A549 (cell line): ENCODE measurements at regions not wholly inside any gene's neighbourhood (a gene's known extent, or its start where the extent isn't known, plus 50 kb on each side); places are given as distances from the start of the nearest gene placed in this dataset.

Experiments used
- ATAC-seq, 2 experiments: fragments of 200-7000 bp in 1 of 2; fragments of >200 bp in 1 of 2; cut with Nextera tagmentation in 1 of 2; cut with Tn5 transposase in 1 of 2; 3 replicates each; pipeline versions ENCODE4 v1.8.0 to v1.9.1; 2018 to 2020; ENCODE audit warnings: mild to moderate bottlenecking in 1 of 2, moderate library complexity in 1 of 2
- CTCF ChIA-PET: fragments of 300-600 bp; sonication (Branson Sonifier 250); formaldehyde crosslinking; extraction: SDS; loops from one replicate; lab custom pipeline; 2021; ENCODE audit warnings: antibody characterized with exemption, inconsistent platforms; lab: Yijun Ruan, JAX
- POLR2A ChIA-PET: fragments of 350-600 bp; formaldehyde crosslinking; extraction: SDS; loops from one replicate; lab custom pipeline; 2021; ENCODE audit warnings: antibody characterized with exemption, inconsistent platforms; lab: Yijun Ruan, JAX
- DNase-seq, 2 experiments: peaks; one replicate each; pipeline versions ENCODE4 v3.0.0 to v3.0.0-alpha.2; 2011 to 2016; ENCODE audit warnings: low read depth in 1 of 2, low spot score in 1 of 2
- FAIRE-seq: peaks from 2 replicates; lab custom pipeline; 2011; peaks lifted over from hg19 to GRCh38; lab: Jason Lieb, UNC
- H3K27ac ChIP-seq, 2 experiments: fragments of >200 bp; sonication (Bioruptor Twin); formaldehyde crosslinking; 3 replicates each; pipeline ENCODE4 v1.5.1; 2016 to 2017
- H3K4me1 ChIP-seq: fragments of >200 bp; sonication (Bioruptor Twin); formaldehyde crosslinking; 3 replicates; pipeline ENCODE4 v1.6.1; 2016
- H3K4me2 ChIP-seq: fragments of >200 bp; sonication (Bioruptor Twin); formaldehyde crosslinking; 3 replicates; pipeline ENCODE4 v1.6.1; 2016
- H3K4me3 ChIP-seq: fragments of >200 bp; sonication (Bioruptor Twin); formaldehyde crosslinking; 3 replicates; pipeline ENCODE4 v1.5.1; 2016
- H3K9me3 ChIP-seq: fragments of >200 bp; sonication (Bioruptor Twin); formaldehyde crosslinking; 3 replicates; pipeline ENCODE4 v1.6.1; 2016
- EHF ChIP-seq: fragments of 250-450 bp; sonication (Bioruptor Pico); IDR thresholded peaks from 2 replicates; pipeline ENCODE4 v1.5.0; 2020; ENCODE audit warnings: mild to moderate bottlenecking
- EP300 ChIP-seq, 2 experiments: fragments of >200 bp; sonication (Bioruptor Twin); formaldehyde crosslinking; IDR thresholded peaks; 2 replicates in 1 of 2; 3 replicates in 1 of 2; pipeline ENCODE4 v1.6.1; 2016 to 2017
- GATA3 ChIP-seq: IDR thresholded peaks from 2 replicates; pipeline ENCODE4 v1.6.1; 2012; ENCODE audit warnings: borderline replicate concordance
- HOXA7 ChIP-seq: fragments of 250-450 bp; sonication (Bioruptor Pico); IDR thresholded peaks from 2 replicates; pipeline ENCODE4 v1.5.0; 2020; ENCODE audit warnings: mild to moderate bottlenecking, moderate library complexity
- HOXB5 ChIP-seq: fragments of 250-450 bp; sonication (Bioruptor Pico); IDR thresholded peaks from 2 replicates; pipeline ENCODE4 v1.5.0; 2020; ENCODE audit warnings: mild to moderate bottlenecking, moderate library complexity
- JUNB ChIP-seq: fragments of >200 bp; sonication (Bioruptor Twin); formaldehyde crosslinking; IDR thresholded peaks from 2 replicates; pipeline ENCODE4 v1.6.1; 2016
- KDM1A ChIP-seq: fragments of 200-600 bp; sonication (generic); IDR thresholded peaks from 2 replicates; pipeline ENCODE4 v1.6.1; 2016; ENCODE audit warnings: low read depth, mild to moderate bottlenecking
- MAZ ChIP-seq: fragments of 150-350 bp; IDR thresholded peaks from 2 replicates; pipeline ENCODE4 v1.6.1; 2014; ENCODE audit warnings: antibody characterized with exemption, low read depth, low read length, borderline replicate concordance
- NFE2L2 ChIP-seq: fragments of 150-350 bp; conservative IDR thresholded peaks from 2 replicates; pipeline ENCODE4 v1.6.1; 2014; ENCODE audit warnings: low read length
- NPAS2 ChIP-seq: fragments of 250-450 bp; sonication (Bioruptor Pico); IDR thresholded peaks from 2 replicates; pipeline ENCODE4 v1.8.0; 2022; ENCODE audit warnings: mild to moderate bottlenecking, moderate library complexity, borderline replicate concordance
- POLR2A ChIP-seq: IDR thresholded peaks from 2 replicates; pipeline ENCODE4 v1.6.1; 2012; ENCODE audit warnings: mild to moderate bottlenecking, low read length
- RAD21 ChIP-seq, 2 experiments: fragments of >200 bp in 1 of 2; sonication (Bioruptor Twin) in 1 of 2; formaldehyde crosslinking in 1 of 2; IDR thresholded peaks in 1 of 2; conservative IDR thresholded peaks in 1 of 2; 2 replicates in 1 of 2; 3 replicates in 1 of 2; pipeline ENCODE4 v1.6.1; 2012 to 2018; ENCODE audit warnings: inconsistent platforms in 1 of 2
- RARB ChIP-seq: fragments of 250-450 bp; sonication (Bioruptor Pico); IDR thresholded peaks from 2 replicates; pipeline ENCODE4 v1.8.0; 2021; ENCODE audit warnings: mild to moderate bottlenecking, moderate library complexity
- RFX5 ChIP-seq: fragments of 450-650 bp; IDR thresholded peaks from 2 replicates; pipeline ENCODE4 v1.7.1; 2014; ENCODE audit warnings: antibody characterized with exemption, mild to moderate bottlenecking, moderate library complexity
- SREBF2 ChIP-seq: fragments of 450-650 bp; IDR thresholded peaks from 2 replicates; pipeline ENCODE4 v1.6.1; 2014; ENCODE audit warnings: mild to moderate bottlenecking, moderate library complexity
- ZFP36 ChIP-seq: fragments of 450-650 bp; IDR thresholded peaks from 2 replicates; pipeline ENCODE4 v1.6.1; 2014; ENCODE audit warnings: borderline replicate concordance; ENCODE audit not compliant: partially characterized antibody
- ZNF302 ChIP-seq: fragments of 250-450 bp; sonication (Bioruptor Pico); IDR thresholded peaks from 2 replicates; pipeline ENCODE4 v1.9.0; 2021; ENCODE audit warnings: inconsistent platforms, mild to moderate bottlenecking, moderate library complexity
- ZSCAN20 ChIP-seq: fragments of 250-450 bp; sonication (Bioruptor Pico); IDR thresholded peaks from 2 replicates; pipeline ENCODE4 v1.8.0; 2022; ENCODE audit warnings: mild to moderate bottlenecking, moderate library complexity
- WGBS: methylation state at CpG from one replicate; pipeline ENCODE4 v1.1.6; 2017; ENCODE audit errors: missing lambda C conversion rate; 5-methylcytosine and 5-hydroxymethylcytosine counted together
- TF ChIP-seq, protein P1 (sequence below): IDR thresholded peaks from 2 replicates; pipeline ENCODE4 v1.6.1; 2012; ENCODE audit warnings: low read depth, borderline replicate concordance
- TF ChIP-seq, protein P2 (sequence below): fragments of >200 bp; sonication (Bioruptor Twin); formaldehyde crosslinking; IDR thresholded peaks from 3 replicates; pipeline ENCODE4 v1.5.1; 2016
- TF ChIP-seq, protein P3 (sequence below): IDR thresholded peaks from 2 replicates; pipeline ENCODE4 v1.6.1; 2012
- TF ChIP-seq, protein P4 (sequence below): fragments of 250-450 bp; sonication (Bioruptor Pico); IDR thresholded peaks from 2 replicates; pipeline ENCODE4 v1.5.0; 2020; ENCODE audit warnings: low read depth, mild to moderate bottlenecking, moderate library complexity
- TF ChIP-seq, protein P5 (sequence below): fragments of >200 bp; sonication (Bioruptor Twin); formaldehyde crosslinking; IDR thresholded peaks from 3 replicates; pipeline ENCODE4 v1.6.1; 2016

DNA sequence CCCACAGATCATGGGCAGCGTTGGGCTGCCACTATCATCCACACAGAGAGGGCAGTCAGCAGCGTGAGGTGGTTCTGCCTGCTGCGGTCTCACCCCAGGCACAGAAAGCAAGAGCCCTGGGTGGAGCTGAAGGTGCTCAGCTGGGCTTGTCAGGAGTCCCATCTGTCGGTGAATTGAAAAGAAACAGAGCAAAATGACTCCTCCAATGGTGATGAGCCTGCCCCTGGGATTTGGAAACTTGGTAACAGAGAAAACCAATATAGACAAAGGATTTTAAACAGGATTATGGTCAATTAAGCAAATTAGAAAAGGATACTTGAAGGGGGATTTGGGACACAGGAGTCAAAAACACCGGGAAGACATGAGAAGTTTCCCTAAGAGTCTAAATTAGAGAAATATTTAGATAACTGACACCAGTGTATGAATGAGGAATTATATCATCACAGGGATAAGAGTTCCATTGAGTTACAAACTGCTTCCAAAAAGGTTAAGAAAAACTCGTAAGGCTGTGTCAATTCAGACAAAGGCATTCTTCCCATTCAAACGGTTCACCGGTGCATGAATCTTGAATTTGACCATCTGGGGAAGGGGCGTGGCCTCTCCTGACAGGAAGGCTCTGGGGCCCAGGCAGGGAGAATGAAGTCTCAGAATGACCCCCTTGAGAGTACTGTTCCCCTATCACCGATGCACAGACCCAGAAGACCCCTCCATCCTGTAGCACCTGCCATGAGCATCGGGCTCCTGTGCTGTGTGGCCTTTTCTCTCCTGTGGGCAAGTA is 70.0 kb upstream of the PRSS58 start:
- Histone ChIP-seq H3K9me3 (no peaks in the 10 kb centered on the region), H3K4me1 (no peaks in the 10 kb centered on the region), H3K27ac (no peak overlapping the region), H3K4me3 (no peak overlapping the region), H3K4me2 (no peak overlapping the region)
- WGBS, result 34% methylated on average over 11 of the region's 11 CpGs
- FAIRE-seq (no peak), DNase-seq (no peak), ATAC-seq (no peak)
- no peak for TF ChIP-seq SREBF2
- TF ChIP-seq POLR2A, result no peak
- no peak for TF ChIP-seq RFX5
- TF ChIP-seq RARB, result no peak
- TF ChIP-seq NPAS2 (CRISPR knock-in tag), result no peak
- no peak for TF ChIP-seq EP300 (IDR thresholded peaks at IDR 0.05)
- TF ChIP-seq HOXB5 (CRISPR knock-in tag), result no peak
- no peak for TF ChIP-seq ZNF302 (CRISPR knock-in tag)
- no peak for TF ChIP-seq RAD21 (conservative IDR thresholded peaks at IDR 0.05 in 1 of 2, IDR thresholded peaks at IDR 0.05 in 1 of 2)
- no peak for TF ChIP-seq JUNB
- no peak for TF ChIP-seq NFE2L2
- TF ChIP-seq, protein P1, sequence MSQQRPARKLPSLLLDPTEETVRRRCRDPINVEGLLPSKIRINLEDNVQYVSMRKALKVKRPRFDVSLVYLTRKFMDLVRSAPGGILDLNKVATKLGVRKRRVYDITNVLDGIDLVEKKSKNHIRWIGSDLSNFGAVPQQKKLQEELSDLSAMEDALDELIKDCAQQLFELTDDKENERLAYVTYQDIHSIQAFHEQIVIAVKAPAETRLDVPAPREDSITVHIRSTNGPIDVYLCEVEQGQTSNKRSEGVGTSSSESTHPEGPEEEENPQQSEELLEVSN, result no peak
- no peak for TF ChIP-seq KDM1A
- TF ChIP-seq, protein P2, sequence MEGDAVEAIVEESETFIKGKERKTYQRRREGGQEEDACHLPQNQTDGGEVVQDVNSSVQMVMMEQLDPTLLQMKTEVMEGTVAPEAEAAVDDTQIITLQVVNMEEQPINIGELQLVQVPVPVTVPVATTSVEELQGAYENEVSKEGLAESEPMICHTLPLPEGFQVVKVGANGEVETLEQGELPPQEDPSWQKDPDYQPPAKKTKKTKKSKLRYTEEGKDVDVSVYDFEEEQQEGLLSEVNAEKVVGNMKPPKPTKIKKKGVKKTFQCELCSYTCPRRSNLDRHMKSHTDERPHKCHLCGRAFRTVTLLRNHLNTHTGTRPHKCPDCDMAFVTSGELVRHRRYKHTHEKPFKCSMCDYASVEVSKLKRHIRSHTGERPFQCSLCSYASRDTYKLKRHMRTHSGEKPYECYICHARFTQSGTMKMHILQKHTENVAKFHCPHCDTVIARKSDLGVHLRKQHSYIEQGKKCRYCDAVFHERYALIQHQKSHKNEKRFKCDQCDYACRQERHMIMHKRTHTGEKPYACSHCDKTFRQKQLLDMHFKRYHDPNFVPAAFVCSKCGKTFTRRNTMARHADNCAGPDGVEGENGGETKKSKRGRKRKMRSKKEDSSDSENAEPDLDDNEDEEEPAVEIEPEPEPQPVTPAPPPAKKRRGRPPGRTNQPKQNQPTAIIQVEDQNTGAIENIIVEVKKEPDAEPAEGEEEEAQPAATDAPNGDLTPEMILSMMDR, result no peak
- ChIA-PET CTCF (no interaction called here), POLR2A (no interaction called here)

DNA sequence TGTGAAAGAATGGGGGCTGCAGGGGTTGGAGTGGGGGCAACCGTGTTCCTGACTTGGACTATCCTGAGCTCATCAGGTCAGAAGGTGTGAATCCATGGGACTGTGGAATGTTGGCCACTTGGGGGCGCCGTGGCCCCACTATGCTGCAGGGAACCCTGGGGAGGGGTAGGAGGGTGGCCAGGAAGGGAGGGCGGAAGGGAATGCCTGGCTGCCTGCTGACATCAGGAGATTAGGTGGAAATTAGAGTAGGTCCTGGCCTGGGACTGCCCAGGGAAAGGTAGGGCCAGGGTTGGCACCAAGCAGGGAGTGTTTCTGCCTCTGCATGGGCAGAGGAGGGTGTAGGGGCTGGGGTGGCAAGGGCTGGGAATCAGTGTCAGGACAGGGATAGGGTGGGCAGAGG is 65.8 kb upstream of the PRSS58 start:
- ChIA-PET CTCF (no interaction called here), POLR2A (no interaction called here)
- Histone ChIP-seq H3K27ac (no peak overlapping the region), H3K4me1 (no peaks in the 10 kb centered on the region), H3K4me3 (no peak overlapping the region), H3K4me2 (no peak overlapping the region), H3K9me3 (no peaks in the 10 kb centered on the region)
- WGBS, result 0% methylated on average over 1 of the region's 4 CpGs
- FAIRE-seq (no peak), DNase-seq (peak; percentile 17 to 28), ATAC-seq (peak; percentile 74 to 87)
- TF ChIP-seq ZFP36 (no peak), RAD21 (conservative IDR thresholded peaks at IDR 0.05 in 1 of 2, IDR thresholded peaks at IDR 0.05 in 1 of 2) (peak in 1 of 2 experiments; percentile 35; a peak in 2 of 5 replicates)
- TF ChIP-seq, protein P2, result peak; percentile 17; the same call in 1 of the 3 replicates
- TF ChIP-seq, protein P3, sequence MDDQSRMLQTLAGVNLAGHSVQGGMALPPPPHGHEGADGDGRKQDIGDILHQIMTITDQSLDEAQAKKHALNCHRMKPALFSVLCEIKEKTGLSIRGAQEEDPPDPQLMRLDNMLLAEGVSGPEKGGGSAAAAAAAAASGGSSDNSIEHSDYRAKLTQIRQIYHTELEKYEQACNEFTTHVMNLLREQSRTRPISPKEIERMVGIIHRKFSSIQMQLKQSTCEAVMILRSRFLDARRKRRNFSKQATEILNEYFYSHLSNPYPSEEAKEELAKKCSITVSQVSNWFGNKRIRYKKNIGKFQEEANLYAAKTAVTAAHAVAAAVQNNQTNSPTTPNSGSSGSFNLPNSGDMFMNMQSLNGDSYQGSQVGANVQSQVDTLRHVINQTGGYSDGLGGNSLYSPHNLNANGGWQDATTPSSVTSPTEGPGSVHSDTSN, result no peak

DNA sequence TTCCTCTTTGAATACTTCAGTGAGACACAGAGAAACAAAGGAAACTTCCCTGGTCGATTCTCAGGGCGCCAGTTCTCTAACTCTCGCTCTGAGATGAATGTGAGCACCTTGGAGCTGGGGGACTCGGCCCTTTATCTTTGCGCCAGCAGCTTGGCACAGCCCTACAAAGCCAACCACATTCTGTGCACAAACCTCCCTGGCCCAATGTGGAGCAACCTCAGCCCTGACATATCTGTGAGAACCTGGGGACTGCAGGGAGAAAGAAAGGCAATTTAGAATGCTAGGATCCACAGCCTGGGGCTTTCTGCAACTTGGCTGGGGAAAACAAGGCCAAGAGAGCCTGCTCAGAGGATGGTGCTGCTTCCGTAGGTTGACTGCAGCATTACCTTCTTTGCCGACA is 63.5 kb upstream of the PRSS58 start:
- CTCF ChIA-PET, result interaction anchor here (1.0 kb wide), 1 partner anchor 9 kb away, joined by 3 read pairs; no protein-coding TSS in a partner anchor
- ATAC-seq, result no peak
- 30% methylated on average over 6 of the region's 7 CpGs for WGBS

More for the DNA sequence above, 63.5 kb upstream of the PRSS58 start:
- Histone ChIP-seq H3K9me3 (no peaks in the 10 kb centered on the region), H3K27ac (no peak overlapping the region), H3K4me1 (no peaks in the 10 kb centered on the region), H3K4me3 (no peak overlapping the region), H3K4me2 (no peak overlapping the region)
- no peak for TF ChIP-seq ZSCAN20
- no peak for TF ChIP-seq GATA3
- no peak for TF ChIP-seq EHF
- TF ChIP-seq RARB, result no peak
- TF ChIP-seq MAZ, result no peak
- TF ChIP-seq NPAS2 (CRISPR knock-in tag), result no peak
- TF ChIP-seq, protein P4, sequence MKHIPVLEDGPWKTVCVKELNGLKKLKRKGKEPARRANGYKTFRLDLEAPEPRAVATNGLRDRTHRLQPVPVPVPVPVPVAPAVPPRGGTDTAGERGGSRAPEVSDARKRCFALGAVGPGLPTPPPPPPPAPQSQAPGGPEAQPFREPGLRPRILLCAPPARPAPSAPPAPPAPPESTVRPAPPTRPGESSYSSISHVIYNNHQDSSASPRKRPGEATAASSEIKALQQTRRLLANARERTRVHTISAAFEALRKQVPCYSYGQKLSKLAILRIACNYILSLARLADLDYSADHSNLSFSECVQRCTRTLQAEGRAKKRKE (CRISPR knock-in tag), result no peak
- no peak for TF ChIP-seq HOXA7 (CRISPR knock-in tag)
- TF ChIP-seq, protein P5, sequence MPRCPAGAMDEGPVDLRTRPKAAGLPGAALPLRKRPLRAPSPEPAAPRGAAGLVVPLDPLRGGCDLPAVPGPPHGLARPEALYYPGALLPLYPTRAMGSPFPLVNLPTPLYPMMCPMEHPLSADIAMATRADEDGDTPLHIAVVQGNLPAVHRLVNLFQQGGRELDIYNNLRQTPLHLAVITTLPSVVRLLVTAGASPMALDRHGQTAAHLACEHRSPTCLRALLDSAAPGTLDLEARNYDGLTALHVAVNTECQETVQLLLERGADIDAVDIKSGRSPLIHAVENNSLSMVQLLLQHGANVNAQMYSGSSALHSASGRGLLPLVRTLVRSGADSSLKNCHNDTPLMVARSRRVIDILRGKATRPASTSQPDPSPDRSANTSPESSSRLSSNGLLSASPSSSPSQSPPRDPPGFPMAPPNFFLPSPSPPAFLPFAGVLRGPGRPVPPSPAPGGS, result no peak
- POLR2A ChIA-PET, result no interaction called here
- FAIRE-seq (no peak), DNase-seq (no peak)
